ENCODE measurements at regions not wholly inside any gene's neighbourhood (a gene's known extent, or its start where the extent isn't known, plus 50 kb on each side); places are given as distances from the start of the nearest gene placed in this dataset.
A peak's percentile ranks its signal among the peaks of the same experiment; 100 is the strongest.
"Not testable (repeated sequence)": the region's sequence is repeated elsewhere in the genome, so short reads cannot be mapped to it uniquely, and the experiment has no call there.

DNA sequence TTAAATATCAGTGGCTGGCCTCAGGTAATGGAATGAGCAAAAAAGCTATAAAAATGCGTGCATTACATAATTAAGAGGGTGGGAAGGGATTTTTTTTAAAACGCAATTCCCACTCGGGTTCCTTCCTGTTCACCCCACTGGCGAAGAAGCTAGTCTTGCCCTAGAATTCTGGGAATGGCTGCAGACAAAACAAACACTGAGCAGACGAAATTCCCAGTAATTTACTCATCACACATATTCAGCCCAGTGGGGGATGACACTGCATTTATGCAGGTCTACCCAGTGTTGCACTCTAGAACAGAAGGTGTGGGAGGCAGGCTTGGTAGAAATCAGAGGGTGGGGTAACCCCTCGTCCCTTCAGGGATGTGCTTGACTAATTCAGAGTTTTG lies 2695.0 kb upstream of the DEFB115 start:
- no peak for DNase-seq (ENCODE audit: low read depth)

DNA sequence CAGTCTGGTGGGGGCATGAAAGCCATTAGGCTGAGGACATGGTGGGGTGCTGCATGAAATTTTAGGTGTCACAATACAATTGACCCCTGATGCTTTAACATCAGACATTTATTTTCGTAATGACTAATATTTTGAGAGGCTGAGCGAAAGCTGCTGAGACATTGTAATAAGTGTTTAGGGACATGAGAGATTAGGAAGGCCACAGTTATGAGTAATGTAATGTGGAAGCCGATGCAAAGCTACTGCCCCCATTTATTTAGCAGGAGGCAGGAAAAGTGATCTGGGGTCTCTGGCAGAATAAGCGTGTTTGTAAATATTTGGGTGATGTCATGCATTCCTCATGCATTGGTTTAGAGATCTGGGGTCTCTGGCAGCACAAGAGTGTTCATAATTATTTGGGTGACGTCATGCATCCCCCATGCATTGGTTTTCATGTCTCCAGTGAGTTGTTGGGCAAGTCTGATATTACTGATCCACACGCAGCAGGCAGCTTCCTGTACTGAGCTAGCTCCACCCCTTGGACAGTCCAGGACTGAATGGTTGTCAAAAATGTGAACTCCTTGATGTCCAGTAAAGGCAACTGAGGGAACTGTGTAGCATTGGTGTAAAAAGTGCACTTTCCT lies 2694.5 kb upstream of the DEFB115 start:
- DNase-seq (ENCODE audit: low read depth) = not testable (repeated sequence)

DNA sequence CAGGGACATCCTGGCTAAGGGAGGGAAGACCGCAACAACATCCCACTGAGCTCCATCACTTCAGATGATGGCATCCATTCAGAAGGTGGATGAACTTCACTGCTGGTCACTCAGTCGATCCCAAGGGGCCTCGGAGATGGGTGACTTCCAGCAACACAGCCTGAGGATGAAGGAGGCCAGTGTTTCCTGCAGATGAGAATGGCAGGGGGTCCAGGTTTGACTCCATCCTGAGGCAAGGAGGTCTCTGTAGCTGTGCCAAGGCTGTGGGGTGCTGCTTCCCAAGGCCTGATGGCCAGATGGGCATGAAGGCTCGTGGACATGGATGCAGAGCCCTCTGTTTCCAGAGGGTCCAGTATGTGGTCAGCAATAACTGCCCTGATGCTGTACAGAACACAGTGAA lies 2693.4 kb upstream of the DEFB115 start:
- DNase-seq (ENCODE audit: low read depth) = not testable (repeated sequence)

DNA sequence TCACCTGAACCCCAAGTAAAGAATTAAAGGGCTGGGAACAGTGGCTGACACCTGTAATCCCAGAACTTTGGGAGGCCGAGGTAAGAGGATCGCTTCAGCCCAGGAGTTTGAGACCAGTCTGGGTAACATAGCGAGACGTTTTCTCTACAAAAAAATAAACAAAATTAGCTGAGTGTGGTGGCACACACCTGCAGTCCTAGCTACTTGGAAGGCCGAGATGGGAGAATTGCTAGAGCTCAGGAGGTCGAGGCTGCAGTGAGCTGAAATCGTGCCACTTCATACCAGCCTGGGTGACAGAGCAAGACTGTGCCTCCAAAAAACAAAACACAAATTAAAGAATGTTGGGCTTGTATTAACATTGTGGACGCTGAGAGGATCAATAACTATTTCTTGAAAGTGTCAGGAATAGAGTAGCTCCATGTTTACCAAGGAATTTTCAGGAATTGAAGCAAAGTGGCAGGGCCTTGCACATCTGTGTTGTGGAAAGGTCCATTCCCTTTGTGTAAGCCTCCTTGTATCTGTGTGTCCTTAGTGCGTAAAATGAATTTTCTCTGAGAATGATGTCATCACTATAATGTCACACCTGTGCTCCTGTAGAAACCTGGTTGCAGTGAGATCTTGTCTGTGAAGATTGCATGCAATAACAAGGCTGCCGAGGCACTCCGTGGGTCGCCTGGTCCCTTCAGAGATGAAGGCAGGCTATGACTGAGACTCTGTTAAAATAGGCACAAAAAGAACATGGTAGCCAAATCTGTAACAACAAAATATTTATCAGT lies 2692.6 kb upstream of the DEFB115 start:
- DNase-seq (ENCODE audit: low read depth) = not testable (repeated sequence)

DNA sequence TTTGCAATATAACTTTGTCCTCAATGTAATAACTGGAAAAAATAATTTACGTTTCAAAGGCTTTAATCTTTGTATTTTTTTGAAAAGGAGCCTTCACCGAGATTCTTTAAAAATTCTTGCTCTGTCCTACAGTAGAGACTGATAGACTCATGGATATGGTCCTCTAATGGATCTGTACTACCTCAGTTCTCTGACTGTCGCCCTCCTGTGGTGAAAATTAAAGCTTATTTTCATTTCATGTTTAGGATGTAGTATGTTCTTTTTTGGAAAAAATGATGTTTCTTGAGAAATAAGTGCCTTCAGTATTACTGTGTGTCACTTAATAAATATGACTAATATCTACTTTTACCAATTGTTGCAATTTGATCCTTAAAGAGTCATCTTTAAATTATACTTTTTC lies 2681.5 kb upstream of the DEFB115 start:
- not testable (repeated sequence) for DNase-seq (ENCODE audit: low read depth)

DNA sequence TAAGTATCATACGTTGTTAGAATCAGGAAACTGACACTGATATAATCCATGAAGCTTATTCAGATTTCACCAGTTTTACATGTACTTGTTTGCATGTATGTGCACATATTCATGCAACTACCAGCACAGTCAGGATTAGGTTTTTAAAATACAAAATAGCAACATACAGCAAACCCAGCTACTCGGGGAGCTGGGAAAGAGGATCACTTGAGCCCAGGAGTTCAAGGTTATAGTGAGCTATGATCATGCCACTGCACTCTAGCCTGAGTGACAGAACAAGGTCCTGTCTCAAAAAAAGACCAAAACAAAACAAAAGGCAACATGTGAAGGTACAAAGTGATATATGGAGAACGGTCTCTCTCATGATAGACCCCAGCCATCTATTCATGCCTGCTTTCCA lies 2665.8 kb upstream of the DEFB115 start:
- DNase-seq (ENCODE audit: low read depth) = not testable (repeated sequence)

DNA sequence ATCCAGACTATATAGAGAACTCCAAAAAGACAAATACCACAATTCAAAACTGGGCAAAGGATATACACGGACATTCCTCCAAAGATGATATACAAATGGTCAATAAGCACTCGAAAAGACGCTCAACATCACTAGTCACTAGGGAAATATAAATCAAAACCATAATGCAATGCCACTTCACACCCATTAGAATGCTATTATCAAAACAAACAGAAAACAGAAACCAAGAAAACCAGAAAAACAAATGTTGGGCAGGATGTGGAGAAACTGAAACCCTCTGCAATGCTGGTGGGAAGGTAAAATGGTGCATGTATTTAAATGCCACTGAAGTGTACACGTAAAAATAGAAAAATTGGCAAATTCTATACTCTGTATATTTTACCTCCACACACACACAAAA lies 2664.1 kb upstream of the DEFB115 start:
- DNase-seq (ENCODE audit: low read depth) = not testable (repeated sequence)

DNA sequence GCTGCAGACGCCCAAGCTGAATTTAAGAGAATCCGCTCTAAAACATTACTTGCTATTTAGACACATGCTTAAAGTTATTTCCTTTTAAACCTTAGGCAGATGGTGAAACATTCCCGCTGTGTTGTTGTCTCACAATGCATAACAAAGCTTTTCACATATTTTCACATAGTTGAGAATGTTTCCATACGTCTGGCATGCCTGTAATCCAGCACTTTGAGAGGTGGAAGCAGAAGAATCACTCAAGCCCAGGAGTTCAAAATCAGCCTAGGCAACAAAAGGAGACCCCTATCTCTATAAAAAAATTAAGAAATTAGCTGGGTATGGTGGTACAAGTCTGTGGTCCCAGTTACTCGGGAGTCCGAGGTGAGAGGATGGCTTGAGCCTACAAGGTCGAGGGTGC lies 2663.0 kb upstream of the DEFB115 start:
- not testable (repeated sequence) for DNase-seq (ENCODE audit: low read depth)

DNA sequence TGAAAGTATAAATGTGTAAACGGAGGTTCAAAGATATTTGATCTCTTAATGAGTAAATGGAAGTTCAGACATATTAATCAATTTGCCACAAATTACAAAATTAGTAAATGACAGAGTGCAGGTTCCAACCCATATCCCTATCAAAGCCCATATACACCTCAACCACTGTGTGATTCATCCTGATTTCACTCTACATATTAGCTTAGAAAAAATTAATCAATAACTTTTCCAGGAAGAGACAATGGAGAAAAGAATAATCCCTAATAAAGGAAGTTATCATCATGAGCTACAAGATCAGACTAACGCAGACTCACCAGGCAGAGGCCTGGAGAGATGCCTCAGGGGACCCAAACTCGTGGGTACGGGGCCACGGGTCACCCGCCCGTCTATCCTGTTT lies 2655.5 kb upstream of the DEFB115 start:
- DNase-seq (ENCODE audit: low read depth) = not testable (repeated sequence)

DNA sequence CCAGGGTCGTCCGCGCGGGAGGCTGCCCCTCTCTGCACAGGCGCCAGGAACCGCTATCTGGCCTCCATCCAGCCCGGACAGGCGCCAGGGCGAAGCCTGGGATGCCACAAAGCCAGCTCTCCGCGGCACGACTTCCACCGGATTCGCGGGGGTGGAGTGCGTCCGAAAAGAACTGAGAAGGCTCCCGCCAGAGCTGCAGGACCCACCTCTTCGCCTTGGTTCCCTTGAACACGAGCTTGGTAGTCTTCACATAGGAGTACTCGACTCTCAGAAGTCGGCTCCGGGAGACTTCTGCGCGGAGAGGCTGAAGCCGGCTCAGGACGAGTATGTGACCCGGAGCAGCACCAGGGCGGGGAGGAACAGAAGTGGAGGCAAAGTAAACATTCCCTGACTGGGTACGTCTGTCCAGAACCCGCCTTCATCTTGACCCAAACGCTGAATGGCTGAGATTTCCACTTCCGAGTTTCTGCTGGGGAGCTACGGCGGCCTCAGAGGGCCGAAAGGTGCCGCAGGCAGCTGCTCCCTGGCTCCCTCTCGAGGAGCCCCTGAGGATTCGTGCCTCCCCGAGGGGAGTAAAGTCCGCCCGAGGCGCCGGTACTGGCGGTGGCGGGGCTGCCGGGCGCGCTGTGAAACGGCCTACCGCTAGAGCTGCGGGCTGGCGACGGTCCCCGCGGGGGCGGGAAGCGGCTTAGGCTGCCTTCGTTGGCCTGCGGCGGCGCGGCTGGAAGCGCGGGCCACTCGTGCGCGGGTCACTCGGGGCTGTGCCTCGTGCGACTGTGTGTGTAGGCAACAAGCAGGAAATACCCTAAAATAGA lies 2654.9 kb upstream of the DEFB115 start:
- peak; percentile 80 for DNase-seq (ENCODE audit: low read depth)

DNA sequence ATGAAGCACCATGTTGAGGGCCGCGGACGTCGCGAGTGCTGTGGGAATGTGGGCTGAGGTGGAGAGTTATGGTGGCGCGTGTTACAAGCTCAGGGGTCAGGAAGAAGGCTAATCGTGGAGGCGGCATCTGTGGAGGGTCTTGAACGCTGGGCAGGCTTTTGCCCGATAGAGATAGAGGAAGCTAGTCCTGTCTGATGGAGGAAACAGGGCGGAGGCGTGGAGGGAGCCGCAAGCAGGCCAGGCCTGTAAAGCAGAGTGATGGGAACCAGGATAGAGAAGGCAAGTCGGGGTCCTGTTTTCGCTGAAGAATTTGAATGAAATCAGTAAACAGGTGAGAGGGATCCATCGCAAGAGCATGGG lies 2654.3 kb upstream of the DEFB115 start:
- not testable (repeated sequence) for DNase-seq (ENCODE audit: low read depth)

DNA sequence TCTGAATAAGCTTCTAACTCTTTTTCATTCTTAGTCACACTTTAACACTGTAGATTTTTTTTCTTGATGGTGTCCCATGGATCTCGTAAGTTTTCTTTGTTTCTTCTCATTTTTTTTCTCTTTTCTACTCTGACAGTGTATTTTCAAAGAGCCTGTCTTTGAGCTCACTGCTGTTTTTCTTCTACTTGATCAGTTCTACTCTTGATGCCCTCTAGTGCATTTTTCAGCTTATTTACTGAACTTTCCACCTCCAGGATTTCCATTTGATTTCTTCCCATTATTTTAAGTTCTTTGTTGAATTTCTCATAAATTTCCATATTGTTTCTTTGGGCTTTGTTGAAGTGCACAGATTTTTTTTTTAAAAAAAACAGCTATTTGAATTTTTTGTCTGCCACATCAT lies 2641.1 kb upstream of the DEFB115 start:
- no peak for DNase-seq (ENCODE audit: low read depth)

DNA sequence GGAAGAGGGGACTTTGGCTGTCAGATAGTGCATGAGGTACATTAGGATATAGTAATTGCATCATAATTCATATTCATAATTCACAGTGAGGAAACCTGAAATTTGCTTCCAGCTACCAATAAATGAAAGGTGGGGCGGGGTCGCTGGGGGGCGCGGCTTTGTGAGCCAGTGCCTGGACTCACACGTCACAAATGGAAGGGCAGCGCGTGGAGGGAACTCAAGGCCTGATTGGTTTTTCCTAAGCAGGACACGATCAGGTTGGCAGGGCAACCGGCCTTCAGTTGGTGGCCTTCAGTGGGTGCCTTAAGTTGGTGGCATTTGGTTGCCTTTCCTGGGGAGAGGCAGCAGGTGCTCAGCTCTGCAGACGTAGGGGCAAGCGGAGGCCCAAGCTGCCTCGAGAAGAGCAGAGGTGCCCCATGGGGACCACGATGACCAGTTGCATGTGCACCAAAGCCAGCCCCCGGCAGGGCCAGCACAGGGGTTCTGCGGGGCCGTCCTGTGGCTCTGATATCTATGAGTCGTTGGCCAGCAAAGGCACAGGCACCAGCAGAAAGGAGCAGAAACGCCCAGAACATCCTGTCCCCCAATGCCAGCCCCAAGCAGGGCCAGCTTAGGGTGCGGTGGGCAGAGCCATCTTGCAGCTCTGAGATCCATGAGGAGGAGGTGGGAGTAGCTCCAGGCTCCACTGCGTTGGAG lies 2637.4 kb upstream of the DEFB115 start:
- not testable (repeated sequence) for DNase-seq (ENCODE audit: low read depth)

DNA sequence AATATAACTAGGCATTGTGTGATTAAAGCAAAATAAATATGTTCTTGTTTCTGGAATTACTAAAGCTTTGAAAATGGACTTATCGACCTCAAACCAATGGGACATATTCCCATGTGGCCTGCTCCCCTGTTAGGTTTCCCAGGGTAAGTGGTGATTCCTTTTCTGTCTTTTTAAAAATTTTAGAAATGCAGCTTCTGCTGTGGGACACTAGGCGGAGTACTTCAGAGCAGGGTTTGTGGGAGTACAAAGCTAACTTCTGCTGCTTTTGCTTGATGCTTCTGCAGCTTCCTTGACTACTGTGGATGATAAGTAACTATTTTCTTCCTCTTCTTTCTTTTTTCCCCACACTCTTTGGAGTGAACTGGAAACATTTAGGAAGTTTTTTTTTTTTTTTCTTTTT lies 2632.4 kb upstream of the DEFB115 start:
- DNase-seq (ENCODE audit: low read depth) = not testable (repeated sequence)

DNA sequence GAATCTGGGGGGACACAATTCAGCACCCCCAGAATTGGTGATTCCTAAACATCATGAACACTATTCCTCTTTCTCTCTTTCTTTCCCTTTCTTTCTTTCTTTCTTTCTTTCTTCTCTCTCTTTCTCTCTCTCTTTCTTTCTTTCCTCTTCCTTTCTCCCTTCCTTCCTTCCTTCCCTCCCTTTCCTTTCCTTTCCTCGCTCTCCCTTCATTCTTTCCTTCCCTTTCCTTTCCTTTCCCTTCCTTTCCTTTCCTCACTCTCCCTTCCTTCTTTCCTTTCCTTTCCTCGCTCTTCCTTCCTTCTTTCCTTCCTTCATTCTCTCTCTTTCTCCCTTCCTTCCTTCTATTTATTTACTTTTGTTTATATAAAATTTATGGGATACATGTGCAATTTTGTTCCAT lies 2616.6 kb upstream of the DEFB115 start:
- not testable (repeated sequence) for DNase-seq (ENCODE audit: low read depth)

All from GM04504 (cell line).